ENCODE measurements at regions not wholly inside any gene's neighbourhood (a gene's known extent, or its start where the extent isn't known, plus 50 kb on each side); places are given as distances from the start of the nearest gene placed in this dataset.
A peak's percentile ranks its signal among the peaks of the same experiment; 100 is the strongest.

GRCh38 chr10:131667561-131667960, 233.2 kb upstream of the PPP2R2D start:
- Histone ChIP-seq H3K14ac (ENCODE audit: insufficient read depth, low read length) (no peak overlapping the region), H2AFZ (ENCODE audit: low read length) (no peak overlapping the region), H4K91ac (ENCODE audit: insufficient read length, low read depth, low read length) (no peak overlapping the region), H2BK120ac (ENCODE audit: low read depth, low read length, poor library complexity, severe bottlenecking) (no peak overlapping the region), H4K8ac (replicated peaks; ENCODE audit: insufficient read length, low read depth, low read length) (no peak overlapping the region), H3K9me3 (ENCODE audit: control insufficient read depth, low read depth, low read length) (no peaks in the 10 kb centered on the region), H3K56ac (ENCODE audit: insufficient read length, low read depth, low read length) (no peak overlapping the region), H3K9ac (ENCODE audit: extremely low read depth, insufficient read length, low read length) (no peak overlapping the region), H3K4me1 (ENCODE audit: insufficient read depth, low read length) (no peaks in the 10 kb centered on the region), H2BK20ac (ENCODE audit: low read depth, low read length, poor library complexity, severe bottlenecking) (no peak overlapping the region), H3K23me2 (ENCODE audit: insufficient read length, low read depth, low read length, poor library complexity, severe bottlenecking) (no peaks in the 10 kb centered on the region), H3T11ph (ENCODE audit: low read length) (no peak overlapping the region), H3K79me1 (ENCODE audit: insufficient read depth, low read depth, low read length, poor library complexity, severe bottlenecking) (no peaks in the 10 kb centered on the region), H3K18ac (ENCODE audit: insufficient read length, low read depth, low read length) (no peak overlapping the region), H4K20me1 (ENCODE audit: control insufficient read depth, insufficient read depth, insufficient read length) (no peaks in the 10 kb centered on the region), H3K27me3 (ENCODE audit: insufficient read depth, low read length) (no peaks in the 10 kb centered on the region), H2BK15ac (ENCODE audit: low read depth, low read length) (no peak overlapping the region), H3K4ac (ENCODE audit: low read depth, low read length) (no peak overlapping the region), H2BK12ac (ENCODE audit: insufficient read length, low read depth, low read length) (no peak overlapping the region), H3K79me2 (ENCODE audit: insufficient read depth, low read length) (no peaks in the 10 kb centered on the region), H3K4me2 (ENCODE audit: insufficient read depth, insufficient read length, low read length) (no peak overlapping the region), H3K27ac (ENCODE audit: insufficient read length, low read depth, low read length) (no peak overlapping the region), H2AK5ac (ENCODE audit: insufficient read length, low read length) (no peak overlapping the region), H4K5ac (ENCODE audit: insufficient read length, low read depth, low read length) (no peak overlapping the region), H3K23ac (ENCODE audit: insufficient read length, low read depth, low read length) (no peak overlapping the region), H2BK5ac (ENCODE audit: insufficient read length, low read length) (no peak overlapping the region)
- H3K9me3 Mint-ChIP-seq = peaks cover 10 to 12% of the 10 kb centered on the region in 2 experiments; a peak in 4 of 5 replicates
- DNase-seq = no peak
- H3K36me3 Mint-ChIP-seq (ENCODE audit: insufficient read depth in 1 of 3, low read depth in 3 of 3) = peaks cover 0 to 7% (median 7%) of the 10 kb centered on the region in 3 experiments; a peak in 5 of 7 replicates
- no CpG with 5 or more reads among the region's 7 CpGs for WGBS (ENCODE audit: extremely low coverage, insufficient read length, low lambda C conversion rate)
- TF ChIP-seq, protein P1, sequence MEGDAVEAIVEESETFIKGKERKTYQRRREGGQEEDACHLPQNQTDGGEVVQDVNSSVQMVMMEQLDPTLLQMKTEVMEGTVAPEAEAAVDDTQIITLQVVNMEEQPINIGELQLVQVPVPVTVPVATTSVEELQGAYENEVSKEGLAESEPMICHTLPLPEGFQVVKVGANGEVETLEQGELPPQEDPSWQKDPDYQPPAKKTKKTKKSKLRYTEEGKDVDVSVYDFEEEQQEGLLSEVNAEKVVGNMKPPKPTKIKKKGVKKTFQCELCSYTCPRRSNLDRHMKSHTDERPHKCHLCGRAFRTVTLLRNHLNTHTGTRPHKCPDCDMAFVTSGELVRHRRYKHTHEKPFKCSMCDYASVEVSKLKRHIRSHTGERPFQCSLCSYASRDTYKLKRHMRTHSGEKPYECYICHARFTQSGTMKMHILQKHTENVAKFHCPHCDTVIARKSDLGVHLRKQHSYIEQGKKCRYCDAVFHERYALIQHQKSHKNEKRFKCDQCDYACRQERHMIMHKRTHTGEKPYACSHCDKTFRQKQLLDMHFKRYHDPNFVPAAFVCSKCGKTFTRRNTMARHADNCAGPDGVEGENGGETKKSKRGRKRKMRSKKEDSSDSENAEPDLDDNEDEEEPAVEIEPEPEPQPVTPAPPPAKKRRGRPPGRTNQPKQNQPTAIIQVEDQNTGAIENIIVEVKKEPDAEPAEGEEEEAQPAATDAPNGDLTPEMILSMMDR (conservative IDR thresholded peaks at IDR 0.05) = no peak
- H3K27ac Mint-ChIP-seq = peak overlapping the region in 1 of 3 experiments; percentile 59; a peak in 2 of 7 replicates
- peaks cover 7% of the 10 kb centered on the region for H3K27me3 Mint-ChIP-seq (ENCODE audit: low read depth)
- H3K4me1 Mint-ChIP-seq = peaks cover 7 to 8% of the 10 kb centered on the region in 2 experiments
- H3K4me3 Mint-ChIP-seq = no peak overlapping the region
